ENCODE measurements at regions not wholly inside any gene's neighbourhood (a gene's known extent, or its start where the extent isn't known, plus 50 kb on each side); places are given as distances from the start of the nearest gene placed in this dataset.

DNA sequence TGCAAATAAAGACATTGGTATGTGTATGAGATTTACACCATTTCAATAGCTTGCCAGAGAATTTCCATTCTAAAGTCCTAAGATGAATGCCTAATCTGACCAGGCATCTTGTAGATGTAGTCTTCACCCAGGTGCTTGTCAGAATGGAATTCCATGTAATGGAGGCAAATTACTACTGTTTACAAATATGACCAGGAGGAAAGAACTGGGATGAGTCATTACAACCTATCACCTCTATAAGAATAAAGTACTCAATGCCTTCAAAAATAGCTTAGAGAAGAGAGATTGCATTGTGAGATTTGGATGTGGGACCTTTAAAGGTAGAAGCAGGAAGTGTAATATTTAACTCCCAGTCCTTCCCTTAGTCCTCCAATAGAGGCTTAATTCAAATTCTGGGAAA is 507.0 kb upstream of the PTGER4 start:
- TF ChIP-seq POLR2A (IDR thresholded peaks at IDR 0.05) = no peak
- TF ChIP-seq, protein P1, sequence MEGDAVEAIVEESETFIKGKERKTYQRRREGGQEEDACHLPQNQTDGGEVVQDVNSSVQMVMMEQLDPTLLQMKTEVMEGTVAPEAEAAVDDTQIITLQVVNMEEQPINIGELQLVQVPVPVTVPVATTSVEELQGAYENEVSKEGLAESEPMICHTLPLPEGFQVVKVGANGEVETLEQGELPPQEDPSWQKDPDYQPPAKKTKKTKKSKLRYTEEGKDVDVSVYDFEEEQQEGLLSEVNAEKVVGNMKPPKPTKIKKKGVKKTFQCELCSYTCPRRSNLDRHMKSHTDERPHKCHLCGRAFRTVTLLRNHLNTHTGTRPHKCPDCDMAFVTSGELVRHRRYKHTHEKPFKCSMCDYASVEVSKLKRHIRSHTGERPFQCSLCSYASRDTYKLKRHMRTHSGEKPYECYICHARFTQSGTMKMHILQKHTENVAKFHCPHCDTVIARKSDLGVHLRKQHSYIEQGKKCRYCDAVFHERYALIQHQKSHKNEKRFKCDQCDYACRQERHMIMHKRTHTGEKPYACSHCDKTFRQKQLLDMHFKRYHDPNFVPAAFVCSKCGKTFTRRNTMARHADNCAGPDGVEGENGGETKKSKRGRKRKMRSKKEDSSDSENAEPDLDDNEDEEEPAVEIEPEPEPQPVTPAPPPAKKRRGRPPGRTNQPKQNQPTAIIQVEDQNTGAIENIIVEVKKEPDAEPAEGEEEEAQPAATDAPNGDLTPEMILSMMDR (IDR thresholded peaks at IDR 0.05) = no peak
